Astrocyte of the cerebellum (primary cell): ENCODE measurements at regions not wholly inside any gene's neighbourhood (a gene's known extent, or its start where the extent isn't known, plus 50 kb on each side); places are given as distances from the start of the nearest gene placed in this dataset.

Experiments
- DNase-seq: peaks from one replicate; pipeline ENCODE4 v3.0.0-alpha.2; 2011; ENCODE audit warnings: low read depth
- H3K4me3 ChIP-seq: 2 replicates; pipeline ENCODE4 v1.5.1; 2011; ENCODE audit warnings: mild to moderate bottlenecking, low read depth, low read length, moderate library complexity
- CTCF ChIP-seq: IDR thresholded peaks from 2 replicates; pipeline ENCODE4 v1.5.1; 2012; ENCODE audit warnings: low read length, low read depth, moderate library complexity, mild to moderate bottlenecking; ENCODE audit errors: missing control alignments
- in situ Hi-C: cut with HindIII; loops from 2 replicates; pipeline ENCODE4 v1.10.0; 2017; ENCODE audit warnings: low sequenced_read_pairs

GRCh38 chr15:60254416-60254815 is 143.4 kb downstream of the ANXA2 start:
- in situ Hi-C loops: no loop called here
- no peak for DNase-seq
- H3K4me3 ChIP-seq: no peak overlapping the region
- no peak for TF ChIP-seq CTCF

DNA sequence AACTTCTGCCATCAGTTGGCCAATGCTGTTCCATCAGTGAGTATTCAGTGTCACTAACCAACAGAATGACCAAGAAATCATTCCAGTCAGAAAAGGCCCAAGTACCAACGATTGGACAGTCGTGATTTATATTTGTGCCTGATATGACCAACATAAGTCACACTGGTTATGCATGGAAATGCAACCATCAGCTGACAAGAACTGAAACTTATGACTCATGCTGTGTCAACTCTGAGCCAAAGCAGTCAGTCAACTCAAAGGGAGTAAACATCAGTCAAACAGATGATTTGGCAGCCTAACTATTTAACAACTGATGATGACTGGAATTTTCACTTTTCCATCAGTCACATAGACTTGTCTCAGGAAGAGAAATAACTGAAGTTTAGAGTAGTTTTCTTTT is 142.4 kb downstream of the ANXA2 start:
- in situ Hi-C loops: loop anchor here (5.0 kb wide), 1 partner anchor 43 kb away; no protein-coding TSS in a partner anchor
- no peak for TF ChIP-seq CTCF

DNA sequence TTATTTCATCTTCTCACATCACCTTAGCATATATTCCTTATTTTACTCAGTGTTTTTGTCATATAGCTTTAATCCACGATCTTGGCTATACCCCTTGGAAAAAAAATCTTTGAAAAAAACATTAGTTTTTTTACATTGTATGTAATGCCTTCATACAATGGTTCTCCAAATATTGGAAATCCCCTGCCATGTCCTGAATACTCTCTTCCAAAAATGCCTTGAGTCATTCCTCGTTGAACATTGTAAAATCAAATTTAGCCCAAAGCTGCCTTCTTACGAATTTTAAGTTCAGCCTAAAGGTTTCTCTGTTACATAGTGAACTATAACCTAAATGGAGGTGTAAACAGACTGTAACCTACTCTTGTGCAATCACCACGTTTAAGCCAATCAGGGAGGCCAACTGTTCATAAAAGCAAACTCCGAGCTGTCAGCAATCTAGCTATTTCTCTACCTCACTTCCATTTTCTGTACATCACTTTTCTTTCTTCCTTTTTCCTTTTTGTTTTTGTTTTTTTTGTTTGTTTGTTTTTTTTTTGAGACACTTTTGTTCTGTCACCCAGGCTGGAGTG is 140.1 kb downstream of the ANXA2 start:
- no peak overlapping the region for H3K4me3 ChIP-seq
- no peak for TF ChIP-seq CTCF
- in situ Hi-C loops: loop anchor here (5.0 kb wide), 1 partner anchor 45 kb away; no protein-coding TSS in a partner anchor

More for the DNA sequence above, 142.4 kb downstream of the ANXA2 start:
- DNase-seq: no peak
- H3K4me3 ChIP-seq: no peak overlapping the region

GRCh38 chr15:60259469-60259868 is 138.3 kb downstream of the ANXA2 start:
- in situ Hi-C loops: loop anchor here (5.0 kb wide), 1 partner anchor 47 kb away; no protein-coding TSS in a partner anchor
- no peak for DNase-seq
- no peak for TF ChIP-seq CTCF
- H3K4me3 ChIP-seq: no peak overlapping the region

More for the DNA sequence above, 140.1 kb downstream of the ANXA2 start:
- DNase-seq: no peak

- TF ChIP-seq CTCF: no peak
- no peak overlapping the region for H3K4me3 ChIP-seq
- DNase-seq: no peak
These were observed 133.7 kb downstream of the ANXA2 start for GRCh38 chr15:60264088-60264487.

DNA sequence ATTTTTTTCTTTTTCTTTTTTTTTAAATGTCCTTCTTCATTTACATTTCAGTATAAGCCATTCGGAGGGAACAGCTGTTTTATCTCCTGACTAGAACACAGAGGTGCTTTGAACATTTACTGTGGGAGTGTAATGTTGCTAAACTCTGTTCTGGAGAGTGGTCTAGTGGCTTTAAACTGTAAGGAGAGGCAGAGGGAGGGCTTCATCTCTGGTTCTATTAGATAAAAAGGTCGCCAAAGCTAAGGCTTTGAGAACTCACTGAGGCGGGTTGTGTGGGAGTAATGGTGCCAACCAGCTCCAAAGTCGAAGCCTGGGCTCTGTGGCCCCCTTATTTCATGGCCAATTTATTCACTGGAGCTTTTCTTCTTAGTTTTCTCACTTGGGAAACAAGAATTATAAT is 133.2 kb downstream of the ANXA2 start:
- in situ Hi-C loops: no loop called here
- no peak overlapping the region for H3K4me3 ChIP-seq
- no peak for DNase-seq
- no peak for TF ChIP-seq CTCF

More at GRCh38 chr15:60264088-60264487, 133.7 kb downstream of the ANXA2 start:
- in situ Hi-C loops: no loop called here
